Mucosa of gallbladder (tissue), 1 donor: ENCODE measurements at regions not wholly inside any gene's neighbourhood (a gene's known extent, or its start where the extent isn't known, plus 50 kb on each side); places are given as distances from the start of the nearest gene placed in this dataset.

Experiments
- DNase-seq: peaks from one replicate; pipeline ENCODE4 v3.0.0-alpha.2; 2020; ENCODE audit warnings: low spot score
- donor health status: DM: no; HTN: no; CAD: no.

DNA sequence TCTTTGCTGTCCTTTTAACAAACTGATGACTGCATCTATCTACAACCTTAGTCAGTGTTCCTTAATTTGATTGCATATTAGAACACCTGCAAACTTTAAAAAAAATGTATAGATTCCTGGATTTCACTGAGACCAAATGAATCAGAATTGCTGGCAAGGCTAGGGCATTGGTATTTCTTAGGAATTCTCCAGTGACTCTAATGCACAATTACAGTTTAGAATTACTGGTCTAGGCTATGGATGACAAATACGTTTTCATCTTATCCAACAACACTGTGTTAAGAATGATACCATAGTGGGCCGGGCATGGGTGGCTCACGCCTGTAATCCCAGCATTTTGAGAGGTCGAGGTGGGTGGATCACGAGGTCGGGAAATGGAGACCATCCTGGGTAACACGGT, 545.9 kb upstream of the RIOK2 start:
- no peak for DNase-seq

DNA sequence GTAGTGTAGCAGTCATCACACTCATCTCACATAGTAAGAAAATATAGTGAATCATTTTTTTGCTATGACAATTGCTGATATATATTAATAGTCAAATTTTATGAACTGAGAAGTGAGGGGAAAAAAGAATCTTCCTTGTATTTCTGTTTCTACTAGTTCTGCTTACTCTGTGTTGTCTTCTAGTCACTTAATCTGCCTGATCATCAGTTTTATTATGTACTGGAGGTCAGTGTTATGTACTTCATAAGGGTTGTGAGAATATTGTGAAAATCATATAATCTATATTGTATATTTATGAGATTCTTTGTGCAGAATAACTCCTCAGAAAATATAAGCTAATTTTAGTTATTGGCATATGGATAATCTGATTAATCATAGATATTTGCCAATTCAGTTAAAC, 546.9 kb upstream of the RIOK2 start:
- DNase-seq: no peak

DNA sequence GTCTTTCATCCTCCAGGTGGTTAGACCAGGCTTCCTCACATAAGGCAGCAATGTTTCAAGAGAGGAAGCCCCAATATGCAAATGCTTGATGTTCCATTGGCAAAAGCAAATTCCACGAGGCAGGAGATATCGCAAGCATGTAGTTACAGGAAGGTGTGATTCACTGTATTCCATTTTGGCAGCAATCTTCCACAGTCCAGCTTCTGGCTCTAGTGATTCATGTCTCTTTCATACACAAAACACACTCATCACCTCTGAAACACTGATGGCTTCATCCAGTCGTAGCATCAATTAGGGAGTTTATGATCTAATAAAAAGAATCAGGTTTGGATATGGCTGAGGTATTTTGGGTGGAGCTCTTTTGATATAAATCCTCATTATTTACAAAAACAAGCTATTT, 552.2 kb upstream of the RIOK2 start:
- DNase-seq: no peak

DNA sequence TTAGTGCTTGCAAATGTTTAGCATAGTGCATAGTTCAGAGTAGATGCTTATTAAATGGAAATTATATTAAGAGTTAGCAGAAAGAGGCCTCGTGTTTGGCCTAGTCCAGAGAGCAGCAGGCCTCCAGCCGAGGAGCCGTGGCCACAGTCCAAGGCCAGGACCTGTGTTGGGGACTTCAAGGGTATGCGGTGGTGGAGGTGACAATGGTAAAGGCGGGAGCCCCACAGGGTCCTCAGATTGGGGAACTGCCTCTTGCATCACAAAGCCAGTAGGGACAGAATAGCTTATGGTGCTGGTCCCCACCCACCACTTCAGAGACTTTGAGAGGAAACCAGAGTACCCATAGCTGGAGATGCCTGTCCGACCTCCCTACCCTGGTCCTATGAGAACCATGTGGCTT, 554.6 kb upstream of the RIOK2 start:
- DNase-seq: no peak

DNA sequence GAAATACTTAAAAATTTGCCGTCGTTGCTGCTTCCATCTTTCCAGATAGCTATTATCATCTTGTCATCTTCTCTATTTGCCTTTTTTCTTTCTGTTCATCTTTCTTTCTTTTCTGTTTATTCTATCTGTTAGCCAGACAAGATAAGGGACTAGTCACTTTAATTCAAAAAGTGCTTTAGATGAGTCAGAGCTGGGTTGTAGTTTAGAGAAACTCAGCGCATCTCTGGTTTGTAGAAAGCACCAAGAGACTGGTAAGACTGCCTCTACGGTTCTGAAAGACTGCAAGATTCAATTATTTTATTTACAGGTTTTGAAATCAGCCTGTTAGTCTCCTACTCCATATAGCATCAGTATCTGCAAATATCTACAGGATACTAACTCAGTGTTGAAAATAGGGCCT, 562.8 kb upstream of the RIOK2 start:
- no peak for DNase-seq

DNA sequence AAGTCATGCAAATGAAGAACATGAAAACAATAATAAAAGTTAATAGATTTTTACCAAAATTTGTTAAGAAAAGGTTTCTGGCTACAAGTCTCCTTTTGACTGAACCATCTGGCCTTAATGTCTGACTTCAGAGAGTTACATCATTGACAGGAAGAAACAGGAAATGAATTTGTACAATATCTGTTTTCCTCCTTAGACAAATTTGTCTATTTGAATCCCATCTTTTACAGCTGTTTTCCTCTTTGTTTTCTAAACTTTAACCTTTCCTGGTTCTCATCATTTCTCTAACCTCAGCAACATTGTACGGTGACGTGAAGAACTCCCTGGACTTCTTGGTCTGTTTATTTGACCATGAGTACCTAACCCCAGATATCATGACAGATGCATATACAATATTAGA, 567.5 kb upstream of the RIOK2 start:
- no peak for DNase-seq

DNA sequence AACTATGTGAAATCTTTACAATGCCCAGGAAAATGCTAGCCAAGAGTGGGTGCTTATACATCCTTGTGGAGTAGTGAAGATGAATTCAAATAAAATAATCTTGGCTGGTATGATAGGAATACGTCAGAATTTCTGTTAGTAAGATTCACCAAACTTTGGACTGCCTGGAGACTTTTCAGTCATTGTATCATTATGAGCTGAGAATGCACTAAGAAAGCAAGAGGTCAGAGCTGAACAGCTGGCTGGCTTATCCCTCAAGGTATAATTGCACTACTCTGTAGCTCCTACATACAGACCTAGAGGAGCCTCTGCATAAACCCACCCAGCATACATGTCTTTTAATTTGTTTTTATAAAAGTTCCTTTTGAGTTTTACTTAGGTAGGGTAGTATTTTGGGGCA, 568.5 kb upstream of the RIOK2 start:
- DNase-seq: no peak

DNA sequence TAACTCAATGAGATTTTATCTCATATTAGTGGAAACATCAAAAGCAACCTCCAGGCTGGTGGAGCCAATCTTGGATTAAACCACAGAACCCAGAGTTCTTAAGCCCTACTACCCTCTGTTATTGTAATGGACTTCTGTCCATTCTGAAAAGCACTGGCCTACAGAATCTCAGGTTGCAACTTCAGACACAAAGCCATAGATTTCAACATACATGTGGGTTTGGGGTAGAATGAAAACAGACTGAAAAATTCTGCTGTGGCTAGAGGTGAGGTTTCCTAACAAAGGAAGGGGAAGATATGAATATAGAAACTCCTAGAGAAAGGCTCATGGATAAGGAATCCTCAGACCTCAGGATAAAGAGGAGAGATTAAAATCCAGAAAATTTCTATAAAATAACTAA, 569.8 kb upstream of the RIOK2 start:
- no peak for DNase-seq

DNA sequence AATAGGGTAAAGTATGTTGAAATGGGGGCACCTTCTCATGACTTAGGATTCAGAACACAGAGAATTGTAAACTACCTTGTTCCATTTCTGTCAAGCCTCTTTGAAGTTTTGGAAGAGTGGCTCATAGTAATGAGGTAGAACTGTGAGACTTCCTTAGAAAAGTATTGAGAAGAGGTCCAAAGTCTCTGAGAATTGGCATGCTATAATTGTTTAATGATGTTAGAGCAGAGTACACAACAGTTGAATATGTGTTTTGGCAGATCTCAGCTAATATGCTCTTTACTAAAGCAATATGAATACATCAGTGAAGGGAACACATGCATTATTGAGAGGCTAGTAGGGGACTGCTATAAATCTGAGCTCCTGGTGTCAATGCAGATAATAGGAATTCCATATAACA, 579.4 kb upstream of the RIOK2 start:
- DNase-seq: no peak

DNA sequence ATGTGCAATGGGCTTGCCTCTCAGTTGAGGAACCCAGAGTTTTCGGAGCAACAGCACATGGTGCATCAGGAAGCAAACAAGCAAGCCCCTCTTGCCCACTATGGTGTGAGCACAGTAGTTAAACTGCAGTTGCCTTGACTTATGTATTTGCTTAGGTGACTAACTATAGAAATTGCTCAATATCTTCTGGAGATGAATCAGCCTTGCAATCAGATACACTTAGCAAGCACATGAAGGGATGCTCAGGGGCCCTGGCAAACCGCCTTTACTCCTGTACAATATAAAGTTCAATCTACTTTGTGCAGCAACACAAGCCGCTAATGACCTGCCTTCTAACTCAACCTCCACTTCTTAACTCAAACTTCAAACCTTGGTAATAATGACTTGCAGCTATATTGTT, 581.7 kb upstream of the RIOK2 start:
- DNase-seq: no peak

DNA sequence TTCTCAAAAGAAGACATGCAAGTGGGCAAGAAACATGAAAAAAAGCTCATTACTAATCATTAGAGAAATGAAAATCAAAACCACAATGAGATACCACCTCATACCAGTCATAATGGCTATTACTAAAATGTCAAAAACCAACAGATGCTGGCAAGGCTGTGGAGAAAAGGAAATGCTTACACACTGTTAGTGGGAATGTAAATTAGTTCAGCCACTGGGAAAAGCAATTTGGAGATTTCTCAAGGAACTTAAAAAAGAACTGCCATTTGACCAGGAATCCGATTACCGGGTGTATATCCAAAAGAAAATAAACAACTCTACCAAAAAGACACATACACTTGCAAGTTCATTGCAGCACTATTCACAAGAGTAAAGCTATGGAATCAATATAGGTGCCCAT, 595.4 kb upstream of the RIOK2 start:
- no peak for DNase-seq

DNA sequence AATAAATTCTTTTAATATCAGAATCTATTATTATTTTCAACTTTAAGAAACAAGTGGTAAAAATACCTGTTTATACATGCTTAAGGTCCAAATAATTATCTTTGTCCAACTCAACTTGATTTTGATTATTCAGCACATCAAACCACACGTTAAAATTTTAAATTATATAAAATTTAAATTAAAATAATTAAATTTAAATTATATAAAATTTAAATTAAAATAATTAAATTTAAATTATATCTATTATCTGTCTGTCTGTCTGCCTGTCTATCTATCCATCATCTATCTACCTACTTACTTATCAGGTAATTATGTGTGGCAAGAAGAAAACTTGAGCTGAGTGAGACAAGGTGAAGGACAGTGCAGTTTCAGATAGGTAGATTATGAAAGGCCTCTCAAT, 605.3 kb upstream of the RIOK2 start:
- DNase-seq: no peak

DNA sequence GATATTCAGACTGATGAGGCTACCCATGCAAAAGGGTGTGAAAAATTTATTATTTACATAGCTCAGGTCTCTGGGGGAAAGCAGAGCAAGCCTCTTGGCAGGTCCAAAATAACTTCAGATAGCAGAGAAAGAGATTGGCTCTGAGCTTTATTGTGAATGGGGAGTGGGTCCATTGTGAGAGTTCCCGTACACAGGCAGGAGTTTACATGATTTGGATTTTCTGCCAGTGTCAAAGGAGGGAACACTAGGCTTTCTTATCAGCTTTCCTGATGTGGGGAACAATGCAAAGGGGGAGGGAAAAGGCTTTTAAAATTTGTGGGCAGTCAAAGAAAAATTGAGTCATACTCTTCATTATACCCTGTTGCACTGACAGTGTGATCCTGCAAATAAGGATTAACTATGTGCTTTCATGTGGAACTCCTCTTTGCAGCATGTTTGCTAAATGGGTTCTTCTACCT, 615.0 kb upstream of the RIOK2 start:
- DNase-seq: no peak

DNA sequence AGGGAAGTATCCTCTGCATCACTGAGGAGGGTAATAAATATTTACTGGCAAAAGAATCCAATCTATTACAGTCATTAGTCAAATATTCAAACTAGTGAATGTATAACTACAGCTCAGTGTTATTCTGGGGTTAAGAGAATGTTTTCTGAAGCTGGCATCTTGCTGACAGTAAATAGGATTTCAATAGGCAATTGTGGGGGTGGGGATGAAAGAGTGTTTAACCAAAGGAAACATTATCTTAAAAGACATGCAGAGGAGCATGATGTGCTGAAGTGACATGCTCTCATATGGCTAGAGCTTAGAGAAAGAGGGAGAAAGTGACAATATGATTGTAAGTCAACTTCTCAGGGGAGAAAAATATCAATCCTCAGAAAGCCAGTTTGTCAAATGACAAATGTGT, 618.4 kb upstream of the RIOK2 start:
- DNase-seq: no peak

DNA sequence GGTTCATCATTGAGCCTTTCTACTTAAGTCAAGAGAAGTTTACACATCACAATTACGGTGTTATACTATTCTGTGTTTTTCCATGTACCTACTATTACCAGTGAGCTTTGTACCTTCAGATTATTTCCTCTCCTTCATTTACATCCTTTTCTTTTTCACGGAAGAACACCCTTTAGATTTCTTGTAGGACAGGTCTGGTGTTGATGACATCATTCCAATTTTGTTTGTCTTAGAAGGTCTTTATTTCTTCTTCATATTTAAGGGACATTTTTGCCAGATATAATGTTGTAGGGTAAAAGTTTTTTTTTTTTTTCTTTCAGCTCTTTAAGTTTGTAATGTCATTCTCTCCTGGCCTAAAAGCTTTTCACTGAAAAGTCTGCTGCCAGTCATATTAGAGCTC, 637.1 kb upstream of the RIOK2 start:
- DNase-seq: no peak

DNA sequence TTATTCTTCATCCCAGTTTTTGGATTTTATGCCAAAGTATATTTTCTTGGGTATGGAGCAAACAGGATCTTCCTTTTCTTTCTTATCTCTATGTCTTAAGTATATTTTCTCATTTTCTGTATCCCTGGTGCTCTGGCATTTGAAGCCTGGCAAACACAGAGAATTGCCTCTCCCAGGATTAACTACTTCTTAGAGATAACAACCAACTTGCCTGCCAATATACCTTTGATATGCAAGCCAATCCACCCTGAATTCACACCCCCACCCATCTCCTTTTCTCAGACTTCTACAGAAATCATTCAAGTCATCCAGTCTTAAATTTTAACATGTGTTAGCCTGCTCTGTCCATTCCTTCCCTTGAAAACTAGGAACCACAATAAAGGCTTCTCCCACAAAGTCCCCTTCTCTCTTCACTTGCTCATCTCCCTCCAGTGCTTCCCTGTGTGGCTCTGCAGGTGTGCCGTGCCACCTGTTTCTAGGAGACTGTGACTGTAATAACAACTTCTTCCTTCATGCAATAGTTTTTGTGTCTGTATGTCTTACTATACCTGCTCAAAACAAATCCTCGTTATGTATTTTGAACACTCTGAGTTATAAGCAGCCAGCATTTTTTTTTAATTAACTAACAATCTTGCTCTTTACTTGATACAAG, 649.7 kb upstream of the RIOK2 start:
- DNase-seq: no peak

DNA sequence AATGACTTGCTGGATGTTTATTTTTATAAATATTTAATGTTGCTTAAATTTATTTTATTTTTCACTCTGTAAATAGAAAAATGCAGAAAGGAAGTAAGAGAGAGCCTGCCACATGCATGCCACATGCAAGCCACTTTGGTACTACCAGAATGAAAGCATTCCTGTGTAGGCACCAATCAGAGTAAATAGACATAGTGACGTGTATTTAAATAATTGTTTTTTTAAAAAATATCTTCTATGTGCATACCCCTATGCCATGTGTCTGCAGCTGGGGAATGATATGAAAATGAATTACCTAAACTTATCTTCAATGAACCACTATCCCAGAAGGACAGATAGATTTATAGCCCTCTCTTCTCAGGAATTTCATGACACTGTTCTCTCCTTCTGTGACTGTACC, 651.5 kb upstream of the RIOK2 start:
- no peak for DNase-seq

DNA sequence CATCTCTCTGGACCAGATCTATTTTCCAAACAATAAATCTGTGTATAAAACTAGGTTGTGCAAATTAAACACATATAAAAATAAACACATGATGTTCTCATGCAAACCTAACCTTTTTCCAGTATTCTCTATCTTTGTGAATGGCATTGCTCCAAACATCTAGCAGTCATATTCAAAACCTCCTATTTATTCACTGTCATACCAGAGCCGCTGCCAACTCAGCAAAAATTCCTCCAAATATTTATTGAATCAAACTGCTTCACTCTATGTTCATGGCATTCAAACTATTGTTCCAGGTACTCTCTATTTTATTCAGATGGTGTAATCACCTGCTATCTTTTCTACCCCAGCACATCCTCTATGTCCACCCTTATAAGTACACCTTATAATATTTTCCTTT, 652.1 kb upstream of the RIOK2 start:
- DNase-seq: no peak

DNA sequence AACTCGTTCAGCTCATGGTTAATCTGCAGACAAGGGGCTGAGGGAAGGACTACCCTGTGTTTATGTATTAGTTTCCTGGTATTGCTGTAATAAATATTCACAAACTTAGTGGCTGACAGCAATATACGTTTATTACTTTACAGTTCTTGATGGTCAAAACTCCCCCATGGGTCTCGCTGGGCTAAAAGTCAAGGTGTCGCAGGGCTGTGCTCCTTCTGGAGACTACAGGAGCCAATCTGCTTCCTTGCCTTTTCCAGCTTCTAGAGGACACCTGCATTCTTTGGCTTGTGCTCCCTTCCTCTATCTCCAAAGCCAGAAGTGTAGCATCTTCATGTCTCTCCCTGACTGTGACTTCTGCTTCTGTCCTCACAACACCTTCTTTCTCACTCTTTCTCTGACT, 653.8 kb upstream of the RIOK2 start:
- DNase-seq: no peak

DNA sequence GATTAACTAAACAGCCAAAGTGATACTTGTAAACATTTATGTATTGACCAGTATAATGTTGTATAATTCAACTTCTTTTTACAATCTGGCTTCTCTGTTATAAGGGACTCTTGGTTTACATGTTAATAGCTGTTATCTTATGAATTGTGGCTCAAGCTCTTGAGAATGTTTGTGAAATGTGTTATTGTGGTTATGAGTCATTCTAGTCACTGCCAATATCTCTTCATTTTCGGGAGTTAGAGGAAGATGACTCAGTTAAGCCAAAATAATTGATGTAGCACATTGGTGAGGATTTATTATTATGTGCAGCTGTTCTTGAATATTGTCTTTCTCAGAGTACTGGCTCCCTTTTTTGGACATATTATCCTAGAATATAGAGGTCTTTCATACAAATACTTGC, 655.2 kb upstream of the RIOK2 start:
- no peak for DNase-seq

DNA sequence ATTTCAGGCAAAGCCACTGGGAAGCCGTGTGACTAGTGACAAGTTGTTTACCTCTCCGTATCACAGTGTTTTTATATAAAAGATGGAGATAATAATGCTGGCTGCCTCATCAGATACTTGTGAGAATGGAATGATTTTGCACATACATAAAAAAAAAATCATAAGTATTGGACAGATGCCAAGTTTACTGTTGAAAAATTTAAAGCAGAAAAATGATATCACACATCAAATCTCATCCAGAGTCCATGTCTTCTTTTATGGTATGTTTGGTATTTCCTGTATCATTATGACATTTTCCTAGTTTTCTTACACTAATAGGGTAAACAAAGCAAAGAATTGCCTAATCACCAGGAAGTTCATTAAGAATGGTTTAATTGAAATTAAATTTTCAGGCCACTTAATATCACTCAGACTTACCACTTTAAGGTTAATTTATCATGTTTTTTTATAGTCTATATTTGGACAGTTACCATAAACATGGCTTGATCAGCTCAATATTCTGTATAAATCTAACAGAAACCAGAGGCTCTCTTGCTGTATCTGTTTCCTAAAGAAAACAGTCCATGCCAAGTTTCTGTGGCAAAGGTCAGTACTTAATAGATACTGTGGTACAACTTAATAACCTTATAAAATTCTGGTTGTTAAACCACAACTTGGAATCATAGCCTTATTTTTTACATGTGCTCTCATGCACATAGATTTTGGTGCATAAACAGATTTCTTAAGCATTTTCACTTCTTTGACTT, 656.5 kb upstream of the RIOK2 start:
- DNase-seq: no peak

DNA sequence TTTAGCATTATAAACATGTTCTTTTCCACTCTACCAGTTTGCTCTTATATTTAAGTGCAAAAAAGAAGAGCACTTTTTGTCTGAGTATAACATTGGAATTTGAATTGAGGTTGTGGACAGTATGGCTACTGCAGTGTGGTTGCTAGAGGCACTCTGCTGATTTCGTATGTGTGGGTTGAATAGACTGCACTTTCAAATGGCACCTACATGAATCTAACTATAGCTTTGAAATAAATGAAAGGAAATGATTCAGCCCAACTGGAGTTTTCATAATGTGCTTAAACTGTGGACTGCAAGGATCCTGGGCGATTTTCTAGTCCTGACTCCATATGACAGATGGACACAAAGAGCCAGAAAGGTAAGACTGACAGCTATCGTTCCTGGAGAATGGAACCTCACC, 657.6 kb upstream of the RIOK2 start:
- DNase-seq: no peak

DNA sequence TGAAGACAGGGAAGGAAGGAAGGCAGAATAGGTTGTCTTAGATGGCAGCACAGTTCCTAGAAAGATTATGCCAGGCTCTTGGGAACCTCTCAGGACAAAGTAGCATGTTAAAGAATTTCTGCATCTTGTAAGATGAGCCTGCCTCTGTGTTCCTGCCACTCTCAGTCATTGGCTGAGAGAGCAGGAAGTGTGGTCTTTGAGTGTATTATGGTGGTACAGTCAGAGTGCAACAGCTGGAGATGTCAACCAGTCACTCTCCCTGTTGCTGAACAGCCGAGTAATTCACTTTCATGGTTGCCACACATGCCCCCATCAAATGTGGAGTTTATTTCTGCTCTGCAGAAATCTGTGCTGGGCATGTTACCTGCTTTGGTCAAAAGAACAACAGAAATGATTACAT, 659.6 kb upstream of the RIOK2 start:
- no peak for DNase-seq

DNA sequence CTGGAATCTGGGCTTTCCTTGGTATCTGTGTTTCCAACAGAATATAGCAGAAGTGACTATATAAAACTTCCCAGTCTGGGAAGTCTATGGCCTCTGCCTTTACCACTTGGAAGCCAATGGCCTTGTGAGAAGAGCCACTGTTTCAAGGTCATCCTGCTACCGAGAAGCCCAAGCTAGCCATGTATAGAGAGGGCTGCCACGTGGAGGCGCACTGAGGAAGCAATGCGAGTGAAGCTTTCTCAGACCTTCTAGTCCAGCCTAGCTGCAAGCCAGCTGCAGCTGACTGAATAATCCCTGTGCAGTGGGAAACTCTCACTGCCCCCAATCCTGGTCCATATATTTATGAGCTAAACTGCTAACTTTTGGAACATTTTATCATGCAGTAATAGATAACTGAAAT, 661.8 kb upstream of the RIOK2 start:
- no peak for DNase-seq
